A673 (cell line): ENCODE measurements at regions not wholly inside any gene's neighbourhood (a gene's known extent, or its start where the extent isn't known, plus 50 kb on each side); places are given as distances from the start of the nearest gene placed in this dataset.

ENCODE experiments used
- BruUV-seq: library from RNA; stranded (reverse); fragments of 400-500 nt; replicated peaks from 2 replicates; lab custom pipeline; 2021; lab: Mats Ljungman, UMichigan
- CTCF ChIA-PET: fragments of 300-600 bp; sonication (Branson Sonifier 250); formaldehyde crosslinking; loops from one replicate; lab custom pipeline; 2022; ENCODE audit warnings: antibody characterized with exemption; lab: Charles Lee
- POLR2A ChIA-PET: fragments of 300-600 bp; sonication (Branson Sonifier 250); formaldehyde crosslinking; loops from one replicate; lab custom pipeline; 2022; ENCODE audit warnings: antibody characterized with exemption; ENCODE audit not compliant: low non-redundant PET; lab: Charles Lee
- DNase-seq: peaks from one replicate; pipeline ENCODE4 v3.0.0-alpha.2; 2015; ENCODE audit warnings: low spot score
- H3K27ac ChIP-seq: fragments of 200-600 bp; sonication (generic); 2 replicates; pipeline ENCODE4 v1.5.1; 2016; ENCODE audit warnings: mixed run types, low read depth, mild to moderate bottlenecking, mixed read lengths, antibody characterized with exemption, low read length; ENCODE audit not compliant: poor library complexity, severe bottlenecking
- H3K27me3 ChIP-seq: fragments of 200-600 bp; sonication (generic); replicated peaks from 2 replicates; pipeline ENCODE4 v1.6.1; 2017; ENCODE audit warnings: mixed run types, low read depth, mild to moderate bottlenecking, mixed read lengths, antibody characterized with exemption, low read length; ENCODE audit not compliant: insufficient read depth, poor library complexity
- H3K36me3 ChIP-seq: fragments of 200-600 bp; sonication (generic); 2 replicates; pipeline ENCODE4 v1.6.1; 2016; ENCODE audit warnings: mixed run types, mild to moderate bottlenecking, mixed read lengths, antibody characterized with exemption, low read length; ENCODE audit not compliant: insufficient read depth, poor library complexity, severe bottlenecking
- H3K4me1 ChIP-seq: fragments of 200-600 bp; sonication (generic); 2 replicates; pipeline ENCODE4 v1.6.1; 2017; ENCODE audit warnings: mixed run types, mild to moderate bottlenecking, mixed read lengths, antibody characterized with exemption, low read length; ENCODE audit not compliant: insufficient read depth, poor library complexity, severe bottlenecking
- H3K4me3 ChIP-seq: fragments of 200-600 bp; sonication (generic); 2 replicates; pipeline ENCODE4 v1.5.1; 2016; ENCODE audit warnings: low read depth, mixed run types, mild to moderate bottlenecking, mixed read lengths, low read length; ENCODE audit not compliant: poor library complexity, severe bottlenecking
- H3K9me3 ChIP-seq: fragments of 200-600 bp; sonication (generic); 2 replicates; pipeline ENCODE4 v1.6.1; 2016; ENCODE audit warnings: mixed run types, low read depth, mild to moderate bottlenecking, mixed read lengths, antibody characterized with exemption, low read length; ENCODE audit not compliant: poor library complexity, severe bottlenecking
- CTCF ChIP-seq: fragments of 300-800, 200-600 bp; sonication (generic); conservative IDR thresholded peaks from 2 replicates; pipeline ENCODE4 v1.5.1; 2017; ENCODE audit warnings: low read depth, mild to moderate bottlenecking, antibody characterized with exemption, low read length, moderate library complexity, mixed read lengths
- EZH2 ChIP-seq: fragments of 200-600 bp; sonication (generic); IDR thresholded peaks from 2 replicates; pipeline ENCODE4 v1.6.1; 2017; ENCODE audit warnings: borderline replicate concordance, low read depth, mild to moderate bottlenecking, mixed read lengths, antibody characterized with exemption, low read length; ENCODE audit not compliant: poor library complexity, severe bottlenecking
- intact Hi-C: fragments of 100-400 bp; cut with micrococcal nuclease; formaldehyde crosslinking; loops from one replicate; pipeline ENCODE4 v1.10.0; 2022; ENCODE audit not compliant: unreplicated experiment

GRCh38 chr3:30282154-30282696, 324.2 kb upstream of the TGFBR2 start:
- BruUV-seq: no TSS peak
- H3K9me3 ChIP-seq: peaks cover 14% of the 10 kb centered on the region
- ChIA-PET POLR2A (no interaction called here), CTCF (no interaction called here)
- H3K36me3 ChIP-seq: no peaks in the 10 kb centered on the region
- H3K4me3 ChIP-seq: no peak overlapping the region
- H3K27me3 ChIP-seq: no peaks in the 10 kb centered on the region
- TF ChIP-seq CTCF (no peak), EZH2 (no peak)
- intact Hi-C loops: loop anchor here (2.0 kb wide), 1 partner anchor 411 kb away; no protein-coding TSS in a partner anchor
- H3K27ac ChIP-seq: no peak overlapping the region
- peaks cover 41% of the 10 kb centered on the region for H3K4me1 ChIP-seq
- peak; percentile 97 for DNase-seq

- H3K27ac ChIP-seq: peak overlapping the region; percentile 48
- POLR2A ChIA-PET: no interaction called here
- H3K27me3 ChIP-seq: no peaks in the 10 kb centered on the region
- H3K4me1 ChIP-seq: peaks cover 56% of the 10 kb centered on the region
- H3K4me3 ChIP-seq: no peak overlapping the region
- no peaks in the 10 kb centered on the region for H3K36me3 ChIP-seq
- TF ChIP-seq CTCF (no peak), EZH2 (no peak)
- no TSS peak for BruUV-seq
- CTCF ChIA-PET: no interaction called here
- intact Hi-C loops: loop anchor here (5.0 kb wide), 1 partner anchor 83 kb away; no protein-coding TSS in a partner anchor
- peak; percentile 62 for DNase-seq
- no peaks in the 10 kb centered on the region for H3K9me3 ChIP-seq
These were observed 321.0 kb upstream of the TGFBR2 start for GRCh38 chr3:30285188-30286006.

DNA sequence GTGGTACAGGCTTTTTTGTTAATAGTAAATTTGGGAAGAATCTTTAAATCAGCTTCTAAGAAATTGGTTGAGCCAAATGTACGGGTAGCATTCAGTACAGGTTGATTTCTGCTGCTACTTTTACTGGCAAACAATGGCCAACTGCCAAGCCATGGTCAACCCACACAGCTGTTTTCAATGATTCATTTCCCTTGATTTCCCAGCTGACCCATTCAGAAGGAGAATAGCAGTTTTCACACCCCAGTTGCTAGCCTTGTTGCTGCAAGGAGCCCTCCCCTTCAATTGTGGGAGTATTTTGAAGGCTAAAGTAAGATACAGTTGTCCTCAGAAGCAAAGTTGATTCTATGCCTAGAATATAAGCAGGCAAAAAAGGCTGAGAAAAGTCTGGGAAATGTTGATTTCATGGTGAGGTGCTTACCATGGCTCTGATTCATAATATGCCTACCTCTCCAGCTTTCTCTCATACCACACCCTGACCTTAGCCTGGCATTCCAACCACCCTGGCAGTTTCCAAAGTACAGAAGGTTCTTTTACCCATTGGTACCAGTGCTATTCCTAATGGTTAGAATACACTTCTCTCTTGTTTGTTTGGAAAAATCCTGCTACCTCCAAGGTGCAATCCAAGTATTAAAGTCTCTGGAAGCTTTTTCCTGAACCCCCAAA, 320.3 kb upstream of the TGFBR2 start:
- Histone ChIP-seq H3K27ac (peak overlapping the region; percentile 48), H3K4me1 (peaks cover 56% of the 10 kb centered on the region), H3K9me3 (no peaks in the 10 kb centered on the region), H3K36me3 (no peaks in the 10 kb centered on the region), H3K4me3 (no peak overlapping the region), H3K27me3 (no peaks in the 10 kb centered on the region)
- CTCF ChIA-PET: no interaction called here
- intact Hi-C loops: loop anchor here (5.0 kb wide), 1 partner anchor 84 kb away; no protein-coding TSS in a partner anchor
- no TSS peak for BruUV-seq
- peak; percentile 93 for DNase-seq
- TF ChIP-seq CTCF (no peak), EZH2 (no peak)
- POLR2A ChIA-PET: no interaction called here
